Right lobe of liver (tissue), 6 donors: ENCODE measurements at regions not wholly inside any gene's neighbourhood (a gene's known extent, or its start where the extent isn't known, plus 50 kb on each side); places are given as distances from the start of the nearest gene placed in this dataset.

Experiments
- ATAC-seq, 4 donors: fragments of 200-7000 bp; cut with Tn5 transposase; one replicate each; pipeline ENCODE4 v1.9.1; 2020; ENCODE audit warnings: mild to moderate bottlenecking in 4 of 4, moderate library complexity in 4 of 4
- DNase-seq, 3 donors: peaks; one replicate each; pipeline ENCODE4 v3.0.0-alpha.2; 2020
- H3K27ac ChIP-seq, 3 donors: fragments of 200-600 bp; one replicate each; pipeline ENCODE4 v1.8.0; 2022
- H3K27me3 ChIP-seq, 2 donors: fragments of 200-600 bp; one replicate each; pipeline ENCODE4 v1.8.0; 2022
- H3K36me3 ChIP-seq, 4 donors: fragments of 200-600 bp; sonication (generic) in 1 of 4; one replicate each; pipeline versions ENCODE4 v1.5.1 to v1.8.0; 2017 to 2022; ENCODE audit warnings: control low read depth in 1 of 4
- H3K4me1 ChIP-seq, 4 donors: fragments of 200-600 bp; sonication (generic) in 1 of 4; one replicate each; pipeline versions ENCODE4 v1.5.1 to v1.8.0; 2017 to 2022; ENCODE audit warnings: control low read depth in 1 of 4
- H3K4me3 ChIP-seq, 3 donors: fragments of 200-600 bp; one replicate each; pipeline ENCODE4 v1.8.0; 2022
- H3K9me3 ChIP-seq, 4 donors: fragments of 200-600 bp; sonication (generic) in 1 of 4; one replicate each; pipeline versions ENCODE4 v1.5.1 to v1.8.0; 2017 to 2022; ENCODE audit warnings: control low read depth in 1 of 4
- CTCF ChIP-seq, 4 donors: fragments of 200-600 bp in 3 of 4; fragments of 450-650 bp in 1 of 4; IDR thresholded peaks; one replicate each; pipeline versions ENCODE4 v1.5.1 to v1.8.0; 2016 to 2022; ENCODE audit warnings: antibody characterized with exemption in 4 of 4, mild to moderate bottlenecking in 2 of 4
- POLR2A ChIP-seq: fragments of 450-650 bp; IDR thresholded peaks from one replicate; pipeline ENCODE4 v1.6.1; 2017; ENCODE audit warnings: antibody characterized with exemption, mild to moderate bottlenecking
- WGBS: methylation state at CpG from one replicate; pipeline ENCODE4 v1.1.6; 2018; ENCODE audit warnings: low coverage, low lambda C conversion rate; ENCODE audit not compliant: insufficient coverage; ENCODE audit errors: missing lambda C conversion rate; 5-methylcytosine and 5-hydroxymethylcytosine counted together
- intact Hi-C, 2 donors: fragments of 100-400 bp; cut with DNase I; formaldehyde crosslinking; loops; one replicate each; pipeline versions ENCODE4 v1.11.2 to v1.14.1; 2022
- donor health status: DM: no; HTN: yes; CAD: no.
- donor health status: DM: no; HTN: no; CAD: no.
- donor health status: DM: no; HTN: no; CAD: no.
- donor health status: DM: no; HTN: yes; CAD: no.
- donor health status: DM: no; HTN: yes; CAD: no.

DNA sequence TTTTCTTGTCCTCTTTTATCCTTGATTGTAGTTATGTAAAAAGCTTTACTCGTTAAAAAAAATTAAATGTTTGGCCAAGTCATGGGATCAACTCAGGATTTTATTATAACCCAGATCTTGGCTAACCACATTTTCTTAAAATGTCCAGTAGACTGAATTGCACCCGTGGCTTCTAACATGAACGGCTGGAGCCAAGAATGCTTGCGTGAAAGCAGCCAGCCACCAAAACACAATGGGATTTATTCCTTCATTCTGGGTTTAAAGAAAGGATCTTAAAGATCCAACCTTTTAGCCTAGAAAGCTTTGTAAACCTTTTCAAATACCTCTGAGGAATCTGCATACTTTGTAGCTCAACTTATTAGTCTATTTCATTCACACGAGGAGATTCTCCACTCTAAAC is 404.4 kb downstream of the USP25 start:
- Histone ChIP-seq H3K4me1 (no peaks in the 10 kb centered on the region), H3K27ac (no peak overlapping the region), H3K36me3 (no peaks in the 10 kb centered on the region), H3K27me3 (no peaks in the 10 kb centered on the region), H3K4me3 (no peak overlapping the region), H3K9me3 (no peaks in the 10 kb centered on the region)
- no peak for DNase-seq
- intact Hi-C loops: no loop called here
- TF ChIP-seq CTCF (IDR thresholded peaks at IDR 0.05) (no peak), POLR2A (no peak)
- 77% methylated on average over 5 of the region's 5 CpGs for WGBS
- no peak for ATAC-seq

DNA sequence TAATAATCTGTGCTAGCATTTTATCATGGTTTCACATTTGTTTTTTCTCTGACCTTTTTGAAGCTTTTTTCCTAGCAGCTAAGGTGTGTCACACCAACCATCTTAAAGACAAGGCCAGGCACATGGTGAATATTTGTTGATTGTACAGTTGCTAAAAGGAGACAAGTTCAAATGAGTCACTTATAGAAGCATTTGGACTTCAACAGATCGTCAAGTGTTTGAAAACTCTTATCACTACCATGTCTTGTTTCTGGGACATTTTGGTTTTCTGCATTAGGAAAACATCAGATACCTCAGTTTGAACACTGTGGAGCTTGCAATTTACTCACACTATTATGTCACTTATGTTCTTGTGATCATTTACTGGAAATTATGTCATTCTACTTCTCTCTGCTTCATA is 407.3 kb downstream of the USP25 start:
- H3K27ac ChIP-seq: no peak overlapping the region
- H3K4me3 ChIP-seq: no peak overlapping the region
- H3K4me1 ChIP-seq: no peaks in the 10 kb centered on the region
- H3K27me3 ChIP-seq: no peaks in the 10 kb centered on the region
- intact Hi-C loops: no loop called here
- WGBS: 27% methylated on average over 1 of the region's 1 CpG
- TF ChIP-seq POLR2A (no peak), CTCF (IDR thresholded peaks at IDR 0.05) (no peak)
- H3K36me3 ChIP-seq: no peaks in the 10 kb centered on the region
- no peak for ATAC-seq
- no peak for DNase-seq
- H3K9me3 ChIP-seq: no peaks in the 10 kb centered on the region

DNA sequence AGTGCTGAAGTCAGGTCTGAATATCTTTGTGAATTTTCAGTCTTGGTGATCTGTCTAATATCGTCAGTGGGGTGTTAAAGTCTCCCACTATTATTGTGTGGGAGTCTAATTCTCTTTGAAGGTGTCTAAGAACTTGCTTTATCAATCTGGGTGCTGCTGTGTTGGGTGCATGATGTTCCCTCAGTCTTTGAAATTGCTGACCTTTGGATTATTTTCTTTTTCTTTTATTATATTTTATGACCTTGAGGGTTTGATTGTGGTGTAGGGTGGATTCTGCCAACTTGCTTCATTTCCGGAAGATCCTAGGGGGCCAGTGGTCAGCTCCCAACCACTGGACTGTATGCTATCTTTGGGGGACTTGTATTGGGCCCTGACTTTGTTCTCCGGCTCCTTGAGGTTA is 415.3 kb downstream of the USP25 start:
- intact Hi-C loops: no loop called here
- TF ChIP-seq CTCF (IDR thresholded peaks at IDR 0.05): no peak
- TF ChIP-seq POLR2A: no peak
- ATAC-seq: no peak
- no peak for DNase-seq
- H3K27me3 ChIP-seq: no peaks in the 10 kb centered on the region
- H3K27ac ChIP-seq: no peak overlapping the region
- no peaks in the 10 kb centered on the region for H3K4me1 ChIP-seq
- no peaks in the 10 kb centered on the region for H3K9me3 ChIP-seq
- 87% methylated on average over 3 of the region's 3 CpGs for WGBS
- H3K4me3 ChIP-seq: no peak overlapping the region
- no peaks in the 10 kb centered on the region for H3K36me3 ChIP-seq

DNA sequence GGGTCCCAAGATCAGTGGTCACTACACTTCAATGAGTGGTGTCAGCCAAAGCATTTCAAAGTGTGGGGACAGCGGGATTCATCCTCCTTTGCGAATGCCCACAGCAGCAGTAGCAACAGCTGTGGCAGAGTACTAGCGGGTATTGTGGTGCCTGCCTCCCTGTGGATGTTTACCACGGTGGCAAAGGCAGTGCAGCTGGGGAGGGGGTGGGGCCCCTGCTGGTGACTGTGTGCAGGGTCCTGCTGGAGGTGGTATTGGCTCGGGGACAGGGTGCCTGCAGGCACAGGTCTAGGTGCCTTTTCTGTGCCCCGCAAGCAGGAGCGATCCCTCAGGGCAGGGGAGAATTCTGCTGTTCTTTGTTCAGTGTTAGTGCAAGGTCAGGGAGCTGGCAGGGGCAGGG is 415.7 kb downstream of the USP25 start:
- Histone ChIP-seq H3K36me3 (no peaks in the 10 kb centered on the region), H3K9me3 (no peaks in the 10 kb centered on the region), H3K4me3 (no peak overlapping the region), H3K27me3 (no peaks in the 10 kb centered on the region), H3K27ac (no peak overlapping the region), H3K4me1 (no peaks in the 10 kb centered on the region)
- no peak for DNase-seq
- TF ChIP-seq CTCF (IDR thresholded peaks at IDR 0.05): no peak
- no peak for TF ChIP-seq POLR2A
- intact Hi-C loops: no loop called here
- WGBS: 100% methylated on average over 3 of the region's 7 CpGs
- no peak for ATAC-seq

DNA sequence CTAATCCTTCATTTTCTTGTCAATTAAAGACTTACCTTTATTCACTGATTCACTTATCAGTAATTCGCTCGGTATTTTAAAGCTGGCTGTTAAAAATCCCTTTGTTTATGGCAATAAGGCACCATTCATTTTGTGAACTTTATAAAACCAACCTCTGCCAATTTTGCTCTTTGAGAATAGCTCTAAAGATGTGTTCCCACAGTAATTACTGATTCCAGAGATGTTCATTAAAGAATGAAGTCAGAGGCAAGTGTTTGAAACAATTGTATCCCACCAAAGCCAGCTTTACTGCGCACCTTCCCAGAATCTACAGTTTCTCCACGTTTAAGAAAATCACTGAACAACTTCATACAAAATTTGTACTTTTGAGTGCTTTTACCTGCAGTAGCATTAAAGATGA is 424.5 kb downstream of the USP25 start:
- Histone ChIP-seq H3K27ac (no peak overlapping the region), H3K4me3 (no peak overlapping the region), H3K9me3 (no peaks in the 10 kb centered on the region), H3K36me3 (no peaks in the 10 kb centered on the region), H3K4me1 (no peaks in the 10 kb centered on the region), H3K27me3 (no peaks in the 10 kb centered on the region)
- intact Hi-C loops: no loop called here
- ATAC-seq (no peak), DNase-seq (no peak)
- no peak for TF ChIP-seq CTCF (IDR thresholded peaks at IDR 0.05)
- TF ChIP-seq POLR2A: no peak
- 87% methylated on average over 4 of the region's 4 CpGs for WGBS
